Uterus (tissue), 3 donors: ENCODE measurements at regions not wholly inside any gene's neighbourhood (a gene's known extent, or its start where the extent isn't known, plus 50 kb on each side); places are given as distances from the start of the nearest gene placed in this dataset.
A peak's percentile ranks its signal among the peaks of the same experiment; 100 is the strongest.

ENCODE experiments used
- DNase-seq, 2 donors: peaks; one replicate each; pipeline ENCODE4 v3.0.0-alpha.2; 2019 to 2020
- H3K27ac ChIP-seq, 2 donors: fragments of 200-600 bp; sonication (generic); 1 replicate in 1 of 2; 2 replicates in 1 of 2; pipeline ENCODE4 v1.5.1; 2016 to 2018
- H3K27me3 ChIP-seq, 2 donors: fragments of 200-600 bp; sonication (generic); one replicate each; pipeline ENCODE4 v1.5.1; 2018 to 2019; ENCODE audit warnings: control low read depth in 1 of 2
- H3K36me3 ChIP-seq, 2 donors: fragments of 200-600 bp; sonication (generic); one replicate each; pipeline ENCODE4 v1.5.1; 2019; ENCODE audit warnings: control low read depth in 1 of 2
- H3K4me1 ChIP-seq, 2 donors: fragments of 200-600 bp; sonication (generic); one replicate each; pipeline ENCODE4 v1.5.1; 2018 to 2019; ENCODE audit warnings: control low read depth in 1 of 2
- H3K4me3 ChIP-seq, 2 donors: fragments of 200-600 bp; sonication (generic); 1 replicate in 1 of 2; 2 replicates in 1 of 2; pipeline ENCODE4 v1.5.1; 2018 to 2019; ENCODE audit warnings: mild to moderate bottlenecking in 1 of 2
- H3K9me3 ChIP-seq, 2 donors: fragments of 200-600 bp; sonication (generic); one replicate each; pipeline ENCODE4 v1.5.1; 2019; ENCODE audit warnings: control low read depth in 1 of 2
- CTCF ChIP-seq, 4 experiments: fragments of 200-600 bp in 2 of 4; fragments of 450-650 bp in 2 of 4; sonication (generic) in 2 of 4; IDR thresholded peaks; one replicate each; pipeline ENCODE4 v1.5.1; 2016 to 2019; ENCODE audit warnings: antibody characterized with exemption in 4 of 4, mild to moderate bottlenecking in 2 of 4, moderate library complexity in 1 of 4
- POLR2A ChIP-seq, 2 donors: fragments of 450-650 bp; IDR thresholded peaks; one replicate each; pipeline ENCODE4 v1.6.1; 2016; ENCODE audit warnings: antibody characterized with exemption in 2 of 2, mild to moderate bottlenecking in 1 of 2, moderate library complexity in 1 of 2
- intact Hi-C: fragments of 100-400 bp; cut with DNase I; formaldehyde crosslinking; loops from one replicate; pipeline ENCODE4 v1.15.1; 2023; ENCODE audit warnings: low total_unique reads
- donor health status: DM: yes; HTN: yes; CAD: no.

GRCh38 chr2:199589306-199589705 lies 131.6 kb upstream of the SATB2 start:
- Histone ChIP-seq H3K4me3 (no peak overlapping the region), H3K27ac (no peak overlapping the region), H3K36me3 (no peaks in the 10 kb centered on the region), H3K4me1 (no peaks in the 10 kb centered on the region), H3K27me3 (no peaks in the 10 kb centered on the region), H3K9me3 (no peaks in the 10 kb centered on the region)
- DNase-seq = no peak
- intact Hi-C loops = no loop called here
- no peak for TF ChIP-seq POLR2A (IDR thresholded peaks at IDR 0.05)
- no peak for TF ChIP-seq CTCF (IDR thresholded peaks at IDR 0.05)

DNA sequence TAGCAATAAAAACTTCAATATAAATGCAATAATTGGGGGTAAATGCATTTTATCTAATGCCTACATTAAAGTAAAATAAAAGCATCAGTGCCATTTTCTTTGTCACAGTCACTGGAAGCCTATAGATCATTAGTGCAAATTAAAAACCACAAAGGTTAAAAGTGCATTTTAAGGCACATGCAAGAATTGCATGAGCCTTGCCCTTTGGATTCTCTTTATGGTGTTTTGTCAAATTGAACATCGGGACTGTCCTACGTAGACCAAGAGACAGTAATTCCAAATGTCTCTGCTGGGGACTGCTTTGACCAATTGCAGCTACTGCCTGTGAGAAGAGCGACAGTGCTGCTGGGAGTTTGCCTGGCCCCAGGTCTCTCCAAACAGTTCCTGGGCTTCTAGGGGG lies 130.3 kb upstream of the SATB2 start:
- Histone ChIP-seq H3K4me3 (no peak overlapping the region), H3K4me1 (no peaks in the 10 kb centered on the region), H3K27me3 (no peaks in the 10 kb centered on the region), H3K9me3 (no peaks in the 10 kb centered on the region), H3K36me3 (no peaks in the 10 kb centered on the region), H3K27ac (no peak overlapping the region)
- intact Hi-C loops = no loop called here
- DNase-seq = no peak
- no peak for TF ChIP-seq POLR2A (IDR thresholded peaks at IDR 0.05)
- TF ChIP-seq CTCF (IDR thresholded peaks at IDR 0.05) = no peak

- H3K9me3 ChIP-seq = no peaks in the 10 kb centered on the region
- no peaks in the 10 kb centered on the region for H3K4me1 ChIP-seq
- DNase-seq = no peak
- no peaks in the 10 kb centered on the region for H3K27me3 ChIP-seq
- no peak overlapping the region for H3K27ac ChIP-seq
- TF ChIP-seq CTCF (IDR thresholded peaks at IDR 0.05) (no peak), POLR2A (IDR thresholded peaks at IDR 0.05) (no peak)
- no peak overlapping the region for H3K4me3 ChIP-seq
- intact Hi-C loops = no loop called here
- no peaks in the 10 kb centered on the region for H3K36me3 ChIP-seq
Measured at GRCh38 chr2:199586646-199587045, 128.9 kb upstream of the SATB2 start.

GRCh38 chr2:199583676-199584075 lies 125.9 kb upstream of the SATB2 start:
- intact Hi-C loops = no loop called here
- Histone ChIP-seq H3K27ac (no peak overlapping the region), H3K36me3 (no peaks in the 10 kb centered on the region), H3K9me3 (no peaks in the 10 kb centered on the region), H3K4me3 (no peak overlapping the region), H3K4me1 (no peaks in the 10 kb centered on the region), H3K27me3 (no peaks in the 10 kb centered on the region)
- TF ChIP-seq CTCF (IDR thresholded peaks at IDR 0.05) = no peak
- no peak for TF ChIP-seq POLR2A (IDR thresholded peaks at IDR 0.05)
- no peak for DNase-seq

GRCh38 chr2:199581935-199582360 lies 124.2 kb upstream of the SATB2 start:
- H3K9me3 ChIP-seq = no peaks in the 10 kb centered on the region
- no peaks in the 10 kb centered on the region for H3K4me1 ChIP-seq
- no peak for TF ChIP-seq POLR2A (IDR thresholded peaks at IDR 0.05)
- no peak for TF ChIP-seq CTCF (IDR thresholded peaks at IDR 0.05)
- H3K36me3 ChIP-seq = no peaks in the 10 kb centered on the region
- no peak overlapping the region for H3K27ac ChIP-seq
- intact Hi-C loops = no loop called here
- DNase-seq = no peak
- H3K27me3 ChIP-seq = no peaks in the 10 kb centered on the region
- peak overlapping the region; percentile 12 to 28 for H3K4me3 ChIP-seq
